ENCODE measurements at regions not wholly inside any gene's neighbourhood (a gene's known extent, or its start where the extent isn't known, plus 50 kb on each side); places are given as distances from the start of the nearest gene placed in this dataset.

DNA sequence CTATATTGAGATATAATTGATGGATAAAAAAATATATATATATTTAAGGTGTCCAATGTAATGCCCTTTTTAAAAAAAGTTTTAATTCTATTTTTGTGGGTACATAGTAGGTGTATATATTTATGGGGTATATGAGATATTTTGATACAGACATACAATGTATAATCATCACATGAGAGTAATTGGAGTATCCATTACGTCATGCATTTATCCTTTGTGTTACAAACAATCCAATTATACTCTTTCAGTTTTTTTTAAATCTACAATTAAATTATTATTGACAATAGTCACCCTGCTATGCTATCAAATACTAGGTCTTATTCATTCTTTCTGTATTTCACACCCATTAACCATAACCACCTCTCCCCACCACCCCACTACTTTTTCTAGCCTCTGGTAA lies 66.3 kb upstream of the DIPK2B start:
- in situ Hi-C loops (cut with HindIII; ENCODE audit: low pct_unique_long_range_greater_than_20kb, low sequenced_read_pairs): no loop called here
- no peak for TF ChIP-seq JUND (IDR thresholded peaks at IDR 0.05; ENCODE audit: low read depth)
- DNase-seq (ENCODE audit: low read depth in 1 of 2, low spot score in 1 of 2): no peak

DNA sequence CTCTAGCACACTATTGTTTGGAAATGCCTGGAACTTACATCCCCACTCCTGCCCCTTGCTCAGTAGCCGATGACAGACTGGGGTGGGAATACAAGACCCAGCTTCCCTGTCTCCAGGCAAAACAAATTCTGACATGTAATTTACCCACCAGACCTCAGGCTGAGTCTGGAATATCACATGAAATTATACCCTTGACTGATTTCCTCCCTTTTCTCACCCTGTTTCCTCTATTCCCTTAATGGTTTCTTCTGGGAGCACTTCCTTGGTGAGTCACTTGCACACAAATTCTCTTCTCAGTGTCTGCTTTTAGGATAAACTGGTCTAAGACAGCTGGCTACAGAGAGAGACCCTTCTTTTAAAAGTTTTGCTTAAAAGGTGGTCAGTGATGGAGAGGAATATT lies 65.8 kb upstream of the DIPK2B start:
- in situ Hi-C loops (cut with HindIII; ENCODE audit: low pct_unique_long_range_greater_than_20kb, low sequenced_read_pairs): no loop called here
- TF ChIP-seq JUND (IDR thresholded peaks at IDR 0.05; ENCODE audit: low read depth): no peak
- no peak for DNase-seq (ENCODE audit: low read depth in 1 of 2, low spot score in 1 of 2)

DNA sequence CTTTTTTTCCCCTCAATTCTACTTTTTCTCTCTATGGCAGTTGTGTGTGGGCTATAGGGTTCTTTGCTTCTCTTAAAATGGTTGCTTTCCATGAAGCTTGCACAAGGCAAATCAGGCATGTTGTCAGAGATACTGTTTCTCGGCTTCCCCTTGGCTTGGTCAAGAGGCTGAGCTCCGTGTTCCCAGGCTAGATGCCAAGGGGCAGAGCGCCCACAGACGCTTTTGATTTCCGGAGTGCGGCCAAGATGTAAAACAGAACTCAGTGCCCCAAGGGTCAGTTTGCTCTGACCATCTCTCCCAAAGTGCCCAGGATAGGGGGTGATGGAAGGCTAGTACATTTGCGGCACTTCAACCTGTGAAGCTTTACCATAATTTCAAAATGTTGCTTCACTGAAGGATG lies 64.2 kb upstream of the DIPK2B start:
- no peak for DNase-seq (ENCODE audit: low read depth in 1 of 2, low spot score in 1 of 2)
- no peak for TF ChIP-seq JUND (IDR thresholded peaks at IDR 0.05; ENCODE audit: low read depth)
- in situ Hi-C loops (cut with HindIII; ENCODE audit: low pct_unique_long_range_greater_than_20kb, low sequenced_read_pairs): no loop called here

DNA sequence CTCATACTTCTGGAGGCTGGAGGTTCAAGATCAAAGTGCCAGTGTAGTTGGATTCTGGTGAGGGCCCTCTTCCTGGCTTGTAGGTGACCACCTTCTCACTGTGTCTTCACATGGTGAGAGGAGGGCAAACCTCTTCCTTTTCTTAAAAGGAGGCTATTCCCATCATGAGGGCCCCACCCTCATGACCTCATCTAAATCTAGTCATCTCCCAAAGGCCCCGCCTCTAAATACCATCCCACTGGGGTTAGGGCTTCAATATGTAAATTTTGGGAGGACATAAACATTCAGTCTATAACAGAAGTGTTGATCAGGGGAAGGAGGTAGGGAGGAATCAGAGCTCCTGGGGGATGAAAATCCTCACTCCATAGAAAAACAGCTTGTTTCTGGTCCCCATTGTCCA lies 60.8 kb upstream of the DIPK2B start:
- DNase-seq (ENCODE audit: low read depth in 1 of 2, low spot score in 1 of 2): no peak
- in situ Hi-C loops (cut with HindIII; ENCODE audit: low pct_unique_long_range_greater_than_20kb, low sequenced_read_pairs): no loop called here
- TF ChIP-seq JUND (IDR thresholded peaks at IDR 0.05; ENCODE audit: low read depth): no peak

DNA sequence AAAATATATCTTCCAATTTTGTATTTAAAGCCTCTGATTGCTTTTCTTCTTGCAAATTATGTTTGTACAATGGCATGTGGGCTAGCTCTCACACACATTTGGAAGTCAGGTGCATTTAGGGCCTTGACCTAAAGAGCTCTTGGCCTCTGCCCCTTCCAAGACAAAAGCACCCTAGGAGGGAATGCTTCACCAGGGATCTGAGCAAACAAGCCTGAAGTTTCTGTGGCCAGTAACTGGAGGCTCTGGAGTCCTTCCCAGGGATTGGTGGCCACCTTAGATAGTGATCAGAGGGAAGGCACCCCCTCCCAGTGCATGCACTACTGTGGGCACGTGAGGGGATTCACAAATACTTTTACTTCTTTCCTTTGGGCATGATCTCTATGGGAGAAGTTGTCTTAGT lies 60.3 kb upstream of the DIPK2B start:
- TF ChIP-seq JUND (IDR thresholded peaks at IDR 0.05; ENCODE audit: low read depth): no peak
- DNase-seq (ENCODE audit: low read depth in 1 of 2, low spot score in 1 of 2): no peak
- in situ Hi-C loops (cut with HindIII; ENCODE audit: low pct_unique_long_range_greater_than_20kb, low sequenced_read_pairs): no loop called here

DNA sequence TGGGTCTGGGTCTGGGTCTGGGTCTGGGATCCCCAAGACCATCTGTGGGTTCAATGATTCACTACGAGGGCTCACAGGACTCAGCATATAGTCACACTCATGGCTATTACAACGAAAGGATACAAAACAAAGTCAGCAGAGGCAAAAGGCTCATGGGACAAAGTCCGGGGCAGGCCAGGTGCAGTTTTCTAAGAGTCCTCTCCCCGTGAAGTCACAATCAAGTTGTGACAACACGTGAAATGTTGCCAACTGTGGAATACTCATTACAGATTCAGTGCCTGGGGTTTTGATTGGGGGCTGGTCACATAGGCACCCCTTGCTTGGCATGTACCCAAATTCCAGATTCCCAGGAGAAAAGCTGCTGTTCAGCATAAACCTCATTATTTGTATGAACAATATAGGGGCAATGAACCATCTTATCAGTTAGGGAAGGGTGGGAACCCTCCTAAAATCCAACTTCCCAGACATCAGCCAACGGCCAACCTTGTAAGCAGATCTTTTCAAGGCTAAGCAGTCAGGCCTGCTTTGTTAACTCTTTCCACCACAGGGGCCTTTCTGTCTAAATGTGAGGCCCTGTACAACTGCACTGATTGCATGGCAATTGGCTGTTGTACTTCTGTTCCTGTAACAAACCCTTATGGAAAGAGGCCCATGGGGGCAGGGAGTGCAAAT lies 58.2 kb upstream of the DIPK2B start:
- TF ChIP-seq JUND (IDR thresholded peaks at IDR 0.05; ENCODE audit: low read depth): no peak
- DNase-seq (ENCODE audit: low read depth in 1 of 2, low spot score in 1 of 2): no peak
- in situ Hi-C loops (cut with HindIII; ENCODE audit: low pct_unique_long_range_greater_than_20kb, low sequenced_read_pairs): no loop called here
